ENCODE measurements at regions not wholly inside any gene's neighbourhood (a gene's known extent, or its start where the extent isn't known, plus 50 kb on each side); places are given as distances from the start of the nearest gene placed in this dataset.

GRCh38 chr2:239700686-239701345 is 300.0 kb upstream of the HDAC4 start:
- no peaks in the 10 kb centered on the region for H3K4me1 ChIP-seq
- no peaks in the 10 kb centered on the region for H3K27me3 ChIP-seq
- H3K9me3 ChIP-seq, result no peaks in the 10 kb centered on the region
- 91% methylated on average over 10 of the region's 10 CpGs for WGBS, 2 donors
- TF ChIP-seq, protein P1, sequence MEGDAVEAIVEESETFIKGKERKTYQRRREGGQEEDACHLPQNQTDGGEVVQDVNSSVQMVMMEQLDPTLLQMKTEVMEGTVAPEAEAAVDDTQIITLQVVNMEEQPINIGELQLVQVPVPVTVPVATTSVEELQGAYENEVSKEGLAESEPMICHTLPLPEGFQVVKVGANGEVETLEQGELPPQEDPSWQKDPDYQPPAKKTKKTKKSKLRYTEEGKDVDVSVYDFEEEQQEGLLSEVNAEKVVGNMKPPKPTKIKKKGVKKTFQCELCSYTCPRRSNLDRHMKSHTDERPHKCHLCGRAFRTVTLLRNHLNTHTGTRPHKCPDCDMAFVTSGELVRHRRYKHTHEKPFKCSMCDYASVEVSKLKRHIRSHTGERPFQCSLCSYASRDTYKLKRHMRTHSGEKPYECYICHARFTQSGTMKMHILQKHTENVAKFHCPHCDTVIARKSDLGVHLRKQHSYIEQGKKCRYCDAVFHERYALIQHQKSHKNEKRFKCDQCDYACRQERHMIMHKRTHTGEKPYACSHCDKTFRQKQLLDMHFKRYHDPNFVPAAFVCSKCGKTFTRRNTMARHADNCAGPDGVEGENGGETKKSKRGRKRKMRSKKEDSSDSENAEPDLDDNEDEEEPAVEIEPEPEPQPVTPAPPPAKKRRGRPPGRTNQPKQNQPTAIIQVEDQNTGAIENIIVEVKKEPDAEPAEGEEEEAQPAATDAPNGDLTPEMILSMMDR (IDR thresholded peaks at IDR 0.05), result no peak
- no peak for TF ChIP-seq POLR2A (IDR thresholded peaks at IDR 0.05)
- intact Hi-C loops (cut with DNase I; ENCODE audit: low total_unique reads), result no loop called here
- H3K27ac ChIP-seq, result no peak overlapping the region
- DNase-seq, result peak; percentile 4
- H3K36me3 ChIP-seq (ENCODE audit: low read depth, missing control alignments), result no peaks in the 10 kb centered on the region
- no peak overlapping the region for H3K4me3 ChIP-seq

GRCh38 chr2:239697399-239698164 is 296.8 kb upstream of the HDAC4 start:
- WGBS, 2 donors, result 61 to 65% methylated on average over 22 of the region's 22 CpGs
- Histone ChIP-seq H3K36me3 (ENCODE audit: low read depth, missing control alignments) (no peaks in the 10 kb centered on the region), H3K4me1 (no peaks in the 10 kb centered on the region), H3K27me3 (no peaks in the 10 kb centered on the region), H3K4me3 (no peak overlapping the region), H3K9me3 (no peaks in the 10 kb centered on the region), H3K27ac (no peak overlapping the region)
- intact Hi-C loops (cut with DNase I; ENCODE audit: low total_unique reads), result no loop called here
- TF ChIP-seq, protein P1 (IDR thresholded peaks at IDR 0.05), result no peak
- TF ChIP-seq POLR2A (IDR thresholded peaks at IDR 0.05), result no peak
- peak; percentile 45 for DNase-seq

DNA sequence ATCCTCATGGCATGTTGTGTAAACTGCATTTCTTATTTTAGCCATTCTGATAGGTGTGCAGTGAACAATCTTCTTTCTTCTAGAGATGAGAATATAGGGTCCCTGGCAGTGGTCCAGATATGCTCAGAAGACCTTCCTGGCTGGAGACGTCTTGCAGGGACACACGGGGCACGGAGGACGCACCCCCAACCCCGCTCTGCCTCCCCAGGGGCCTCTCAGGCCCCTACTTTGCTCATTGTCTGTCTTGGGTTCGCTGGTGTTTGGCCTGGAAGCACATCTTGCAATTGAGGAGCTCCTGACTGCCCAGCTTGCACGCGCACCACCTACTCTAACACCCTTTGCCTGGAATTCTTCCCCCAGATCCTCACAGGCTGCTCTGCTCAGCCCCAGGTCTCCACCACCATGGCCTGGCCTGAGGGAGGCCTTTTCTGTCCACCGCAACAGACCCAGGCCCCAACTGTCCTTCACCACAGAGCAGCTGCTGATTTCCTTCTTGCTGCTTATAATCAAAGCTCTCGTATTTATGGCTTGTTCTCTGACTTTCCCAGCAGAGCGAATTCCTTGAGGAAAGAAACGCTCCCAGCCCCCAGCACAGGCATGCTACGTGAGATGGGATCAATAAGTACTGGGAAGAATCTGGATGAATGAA is 295.9 kb upstream of the HDAC4 start:
- Histone ChIP-seq H3K27me3 (no peaks in the 10 kb centered on the region), H3K27ac (no peak overlapping the region), H3K36me3 (ENCODE audit: low read depth, missing control alignments) (no peaks in the 10 kb centered on the region), H3K4me3 (no peak overlapping the region), H3K9me3 (no peaks in the 10 kb centered on the region), H3K4me1 (peaks cover 3% of the 10 kb centered on the region)
- DNase-seq, result peak; percentile 6
- TF ChIP-seq POLR2A (IDR thresholded peaks at IDR 0.05), result no peak
- TF ChIP-seq, protein P1 (IDR thresholded peaks at IDR 0.05), result no peak
- intact Hi-C loops (cut with DNase I; ENCODE audit: low total_unique reads), result no loop called here
- WGBS, 2 donors, result 88 to 91% methylated on average over 13 of the region's 13 CpGs

DNA sequence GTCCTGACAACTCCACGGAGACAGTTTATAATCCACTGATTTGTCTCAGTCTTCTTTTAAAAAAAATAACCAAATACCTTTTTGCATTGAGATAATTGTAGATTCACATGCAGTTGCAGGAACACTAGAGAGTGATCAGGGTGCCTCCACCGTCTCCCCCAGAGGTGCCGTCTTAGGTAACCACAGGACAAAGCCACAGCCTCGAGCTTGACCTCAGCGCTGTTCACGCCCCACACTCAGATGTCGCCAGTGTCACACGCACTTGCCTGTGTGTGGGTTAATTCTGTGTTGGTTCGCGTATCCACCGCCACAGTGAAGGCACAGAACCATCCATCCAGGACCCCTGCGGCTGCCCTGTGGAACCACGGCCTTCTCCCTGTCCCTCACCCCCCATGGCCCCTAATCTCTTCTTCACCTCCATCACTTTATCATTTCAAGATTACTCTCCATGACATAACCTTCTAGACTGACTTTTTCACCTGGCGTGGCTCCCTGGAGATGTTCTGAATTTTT is 295.0 kb upstream of the HDAC4 start:
- no peak overlapping the region for H3K4me3 ChIP-seq
- no peaks in the 10 kb centered on the region for H3K9me3 ChIP-seq
- no peaks in the 10 kb centered on the region for H3K36me3 ChIP-seq (ENCODE audit: low read depth, missing control alignments)
- no peak overlapping the region for H3K27ac ChIP-seq
- DNase-seq, result peak; percentile 6
- intact Hi-C loops (cut with DNase I; ENCODE audit: low total_unique reads), result no loop called here
- TF ChIP-seq, protein P1 (IDR thresholded peaks at IDR 0.05), result no peak
- TF ChIP-seq POLR2A (IDR thresholded peaks at IDR 0.05), result no peak
- peaks cover 12% of the 10 kb centered on the region for H3K4me1 ChIP-seq
- H3K27me3 ChIP-seq, result no peaks in the 10 kb centered on the region
- 89 to 94% methylated on average over 14 of the region's 14 CpGs for WGBS, 2 donors

Data from testis (tissue), 2 donors.